Stomach (tissue), 4 donors: ENCODE measurements at regions not wholly inside any gene's neighbourhood (a gene's known extent, or its start where the extent isn't known, plus 50 kb on each side); places are given as distances from the start of the nearest gene placed in this dataset.

ENCODE experiments used
- EP300 ChIP-seq: sonication (generic); formaldehyde crosslinking; IDR thresholded peaks from one replicate; pipeline ENCODE4 v1.6.1; 2017; ENCODE audit warnings: antibody characterized with exemption
- POLR2A ChIP-seq, 4 donors: fragments of 450-650 bp; IDR thresholded peaks; one replicate each; pipeline ENCODE4 v1.6.1; 2016; ENCODE audit warnings: antibody characterized with exemption in 4 of 4, control low read depth in 2 of 4, mild to moderate bottlenecking in 1 of 4, moderate library complexity in 1 of 4
- POLR2AphosphoS5 ChIP-seq, 3 donors: sonication (generic); formaldehyde crosslinking; IDR thresholded peaks; one replicate each; pipeline ENCODE4 v1.6.1; 2016; ENCODE audit warnings: antibody characterized with exemption in 3 of 3
- TF ChIP-seq, protein P1 (sequence below), 7 experiments: fragments of 450-650 bp in 4 of 7; fragments of 200-600 bp in 3 of 7; sonication (generic) in 3 of 7; IDR thresholded peaks; one replicate each; pipeline ENCODE4 v1.5.1; 2016 to 2019; ENCODE audit warnings: antibody characterized with exemption in 7 of 7, control low read depth in 2 of 7, mild to moderate bottlenecking in 1 of 7

DNA sequence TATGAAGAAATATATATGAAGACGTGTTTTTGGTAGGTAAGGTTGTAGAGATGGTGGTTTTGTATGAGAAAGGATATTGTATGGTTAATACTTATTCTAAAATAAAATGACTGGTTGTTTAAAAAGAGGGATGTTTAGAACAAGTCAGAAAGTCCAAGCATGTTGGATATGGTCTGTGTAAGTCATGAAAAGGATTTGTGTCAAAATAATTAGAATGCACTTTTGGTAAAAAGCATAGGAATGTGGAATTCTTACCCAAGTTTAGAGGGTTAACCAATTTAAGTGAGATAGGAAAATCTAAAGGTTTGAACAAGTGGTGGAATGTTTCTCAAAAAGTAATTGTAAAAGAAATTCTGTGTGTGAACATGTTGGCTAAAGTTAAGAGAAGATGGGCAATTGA is 1556.5 kb upstream of the C9orf72 start:
- TF ChIP-seq, protein P1, sequence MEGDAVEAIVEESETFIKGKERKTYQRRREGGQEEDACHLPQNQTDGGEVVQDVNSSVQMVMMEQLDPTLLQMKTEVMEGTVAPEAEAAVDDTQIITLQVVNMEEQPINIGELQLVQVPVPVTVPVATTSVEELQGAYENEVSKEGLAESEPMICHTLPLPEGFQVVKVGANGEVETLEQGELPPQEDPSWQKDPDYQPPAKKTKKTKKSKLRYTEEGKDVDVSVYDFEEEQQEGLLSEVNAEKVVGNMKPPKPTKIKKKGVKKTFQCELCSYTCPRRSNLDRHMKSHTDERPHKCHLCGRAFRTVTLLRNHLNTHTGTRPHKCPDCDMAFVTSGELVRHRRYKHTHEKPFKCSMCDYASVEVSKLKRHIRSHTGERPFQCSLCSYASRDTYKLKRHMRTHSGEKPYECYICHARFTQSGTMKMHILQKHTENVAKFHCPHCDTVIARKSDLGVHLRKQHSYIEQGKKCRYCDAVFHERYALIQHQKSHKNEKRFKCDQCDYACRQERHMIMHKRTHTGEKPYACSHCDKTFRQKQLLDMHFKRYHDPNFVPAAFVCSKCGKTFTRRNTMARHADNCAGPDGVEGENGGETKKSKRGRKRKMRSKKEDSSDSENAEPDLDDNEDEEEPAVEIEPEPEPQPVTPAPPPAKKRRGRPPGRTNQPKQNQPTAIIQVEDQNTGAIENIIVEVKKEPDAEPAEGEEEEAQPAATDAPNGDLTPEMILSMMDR (IDR thresholded peaks at IDR 0.05) = no peak
- TF ChIP-seq EP300 (no peak), POLR2AphosphoS5 (IDR thresholded peaks at IDR 0.05) (no peak), POLR2A (IDR thresholded peaks at IDR 0.05) (no peak)
